ENCODE measurements at regions not wholly inside any gene's neighbourhood (a gene's known extent, or its start where the extent isn't known, plus 50 kb on each side); places are given as distances from the start of the nearest gene placed in this dataset.

DNA sequence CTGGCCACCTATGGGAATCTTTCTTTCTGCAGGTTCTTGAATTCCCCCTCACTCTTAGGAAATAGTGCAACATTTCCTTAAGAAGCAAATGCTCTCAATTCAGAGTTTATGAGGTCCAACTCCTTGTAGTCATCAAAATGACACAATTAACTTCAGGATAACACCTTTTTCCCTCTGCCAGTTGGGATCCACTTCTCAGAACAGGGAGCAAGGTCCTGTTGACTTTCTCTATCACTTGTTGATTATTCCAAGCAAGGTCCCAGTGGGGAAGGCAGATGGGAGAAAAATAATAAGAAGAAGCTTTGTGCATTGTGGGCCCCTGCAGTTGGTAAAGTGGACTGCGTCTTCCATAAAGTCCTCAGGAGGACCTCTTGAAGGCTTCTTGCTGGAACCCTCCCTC lies 315.6 kb upstream of the NPSR1 start:
- Histone ChIP-seq H3K36me3 (replicated peaks in 1 of 2; ENCODE audit: control insufficient read depth in 1 of 2, insufficient read depth in 2 of 2, low read length in 2 of 2) (no peaks in the 10 kb centered on the region), H3K4me1 (ENCODE audit: control insufficient read depth in 1 of 2, insufficient read depth in 2 of 2, low read length in 2 of 2) (no peaks in the 10 kb centered on the region), H4K20me1 (ENCODE audit: insufficient read depth, low read length) (no peaks in the 10 kb centered on the region), H3K4me3 (replicated peaks in 1 of 3; ENCODE audit: low read depth in 2 of 3, low read length in 3 of 3) (no peak overlapping the region), H3K27ac (ENCODE audit: low read depth in 1 of 2, low read length in 2 of 2) (no peak overlapping the region), H3K79me2 (ENCODE audit: insufficient read depth, low read length) (no peaks in the 10 kb centered on the region), H3K27me3 (ENCODE audit: control insufficient read depth in 2 of 2, insufficient read depth in 2 of 2, low read length in 2 of 2) (no peaks in the 10 kb centered on the region), H3K9ac (ENCODE audit: insufficient read depth, low read length, poor library complexity, severe bottlenecking) (no peak overlapping the region), H3K9me3 (replicated peaks in 1 of 2; ENCODE audit: control insufficient read depth in 1 of 2, insufficient read depth in 1 of 2, low read length in 2 of 2) (peaks cover 5 to 10% of the 10 kb centered on the region in 2 donors), H3K4me2 (replicated peaks; ENCODE audit: extremely low read depth, low read length, poor library complexity, severe bottlenecking) (no peak overlapping the region), H2AFZ (ENCODE audit: insufficient read depth, low read depth, low read length, poor library complexity, severe bottlenecking) (no peak overlapping the region)
- Mint-ChIP-seq H3K4me3 (no peak overlapping the region), H3K36me3 (no peaks in the 10 kb centered on the region), H3K4me1 (no peaks in the 10 kb centered on the region), H3K27me3 (ENCODE audit: low read depth in 3 of 3) (no peaks in the 10 kb centered on the region), H3K9me3 (peaks cover 3 to 17% (median 9%) of the 10 kb centered on the region in 7 donors), H3K27ac (no peak overlapping the region)
- intact Hi-C loops (cut with micrococcal nuclease): no loop called here
- TF ChIP-seq, protein P1, sequence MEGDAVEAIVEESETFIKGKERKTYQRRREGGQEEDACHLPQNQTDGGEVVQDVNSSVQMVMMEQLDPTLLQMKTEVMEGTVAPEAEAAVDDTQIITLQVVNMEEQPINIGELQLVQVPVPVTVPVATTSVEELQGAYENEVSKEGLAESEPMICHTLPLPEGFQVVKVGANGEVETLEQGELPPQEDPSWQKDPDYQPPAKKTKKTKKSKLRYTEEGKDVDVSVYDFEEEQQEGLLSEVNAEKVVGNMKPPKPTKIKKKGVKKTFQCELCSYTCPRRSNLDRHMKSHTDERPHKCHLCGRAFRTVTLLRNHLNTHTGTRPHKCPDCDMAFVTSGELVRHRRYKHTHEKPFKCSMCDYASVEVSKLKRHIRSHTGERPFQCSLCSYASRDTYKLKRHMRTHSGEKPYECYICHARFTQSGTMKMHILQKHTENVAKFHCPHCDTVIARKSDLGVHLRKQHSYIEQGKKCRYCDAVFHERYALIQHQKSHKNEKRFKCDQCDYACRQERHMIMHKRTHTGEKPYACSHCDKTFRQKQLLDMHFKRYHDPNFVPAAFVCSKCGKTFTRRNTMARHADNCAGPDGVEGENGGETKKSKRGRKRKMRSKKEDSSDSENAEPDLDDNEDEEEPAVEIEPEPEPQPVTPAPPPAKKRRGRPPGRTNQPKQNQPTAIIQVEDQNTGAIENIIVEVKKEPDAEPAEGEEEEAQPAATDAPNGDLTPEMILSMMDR (IDR thresholded peaks at IDR 0.05): no peak
- DNase-seq: no peak
- no CpG with 5 or more reads among the region's 1 CpG for WGBS (ENCODE audit: insufficient coverage)

DNA sequence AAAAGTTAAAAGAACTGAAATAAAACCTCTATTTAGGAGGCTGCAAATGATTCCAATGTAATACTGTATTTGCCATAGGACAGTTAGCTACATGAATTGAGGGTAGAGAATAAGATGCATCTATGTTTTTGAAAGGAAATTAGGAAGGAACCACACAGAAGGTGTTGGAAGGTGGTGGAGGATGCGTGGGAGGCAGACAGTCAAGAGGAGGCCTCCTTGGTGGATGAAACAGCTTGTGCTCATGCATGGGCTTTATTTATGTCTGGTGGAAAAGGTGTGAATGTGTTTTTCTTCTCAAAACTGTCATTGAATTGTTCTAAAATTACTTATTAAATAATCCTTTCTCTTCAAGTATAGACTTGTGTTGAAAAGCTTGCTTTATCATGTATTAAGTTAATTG lies 314.4 kb upstream of the NPSR1 start:
- peaks cover 1 to 13% (median 7%) of the 10 kb centered on the region in 7 donors for H3K9me3 Mint-ChIP-seq

More for the DNA sequence above, 314.4 kb upstream of the NPSR1 start:
- no peak overlapping the region for H3K27ac Mint-ChIP-seq
- DNase-seq: no peak
- H3K79me2 ChIP-seq (ENCODE audit: insufficient read depth, low read length): no peaks in the 10 kb centered on the region
- WGBS (ENCODE audit: insufficient coverage): no CpG with 5 or more reads among the region's 1 CpG
- peaks cover 4 to 5% of the 10 kb centered on the region in 2 donors for H3K9me3 ChIP-seq (replicated peaks in 1 of 2; ENCODE audit: control insufficient read depth in 1 of 2, insufficient read depth in 1 of 2, low read length in 2 of 2)
- intact Hi-C loops (cut with micrococcal nuclease): no loop called here
- no peaks in the 10 kb centered on the region for H3K36me3 Mint-ChIP-seq
- H3K4me3 Mint-ChIP-seq: no peak overlapping the region
- H3K4me1 Mint-ChIP-seq: no peaks in the 10 kb centered on the region
- no peak overlapping the region for H3K9ac ChIP-seq (ENCODE audit: insufficient read depth, low read length, poor library complexity, severe bottlenecking)
- no peak overlapping the region for H3K27ac ChIP-seq (ENCODE audit: low read depth in 1 of 2, low read length in 2 of 2)
- no peaks in the 10 kb centered on the region for H3K4me1 ChIP-seq (ENCODE audit: control insufficient read depth in 1 of 2, insufficient read depth in 2 of 2, low read length in 2 of 2)
- H3K4me2 ChIP-seq (replicated peaks; ENCODE audit: extremely low read depth, low read length, poor library complexity, severe bottlenecking): no peak overlapping the region
- H3K27me3 Mint-ChIP-seq (ENCODE audit: low read depth in 3 of 3): peaks cover 0 to 2% (median 0%) of the 10 kb centered on the region in 3 donors
- H3K4me3 ChIP-seq (replicated peaks in 1 of 3; ENCODE audit: low read depth in 2 of 3, low read length in 3 of 3): no peak overlapping the region
- H3K36me3 ChIP-seq (replicated peaks in 1 of 2; ENCODE audit: control insufficient read depth in 1 of 2, insufficient read depth in 2 of 2, low read length in 2 of 2): no peaks in the 10 kb centered on the region
- TF ChIP-seq, protein P1 (IDR thresholded peaks at IDR 0.05): no peak
- H2AFZ ChIP-seq (ENCODE audit: insufficient read depth, low read depth, low read length, poor library complexity, severe bottlenecking): no peak overlapping the region
- H4K20me1 ChIP-seq (ENCODE audit: insufficient read depth, low read length): no peaks in the 10 kb centered on the region
- H3K27me3 ChIP-seq (ENCODE audit: control insufficient read depth in 2 of 2, insufficient read depth in 2 of 2, low read length in 2 of 2): no peaks in the 10 kb centered on the region
